ENCODE measurements at regions not wholly inside any gene's neighbourhood (a gene's known extent, or its start where the extent isn't known, plus 50 kb on each side); places are given as distances from the start of the nearest gene placed in this dataset.

DNA sequence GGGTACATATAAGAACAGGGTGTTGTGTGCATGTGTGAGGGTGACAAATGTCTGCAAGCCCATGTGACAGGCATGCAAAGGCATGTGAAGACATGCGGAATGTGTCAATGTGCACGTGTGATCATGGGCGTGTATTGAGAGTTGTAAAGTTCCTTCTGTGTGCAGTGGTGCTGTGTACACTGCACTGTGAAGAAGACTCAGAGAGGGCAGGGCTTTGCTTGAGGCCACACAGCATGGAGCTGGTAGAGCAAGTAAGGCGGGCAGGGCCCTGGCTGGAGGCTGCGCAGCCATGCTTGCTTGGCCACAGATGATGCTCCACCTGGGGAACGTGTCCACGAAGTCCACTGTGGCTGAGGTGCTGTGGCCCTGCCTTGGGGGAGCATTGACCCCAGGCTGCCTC, 66.8 kb downstream of the PTPRS start:
- FAIRE-seq (no peak), DNase-seq (ENCODE audit: low spot score) (no peak), ATAC-seq (no peak)
- Histone ChIP-seq H3K27ac (ENCODE audit: extremely low read length, insufficient read depth, low read length) (no peak overlapping the region), H3K4me3 (replicated peaks in 1 of 3; ENCODE audit: insufficient read depth in 1 of 3, low read depth in 2 of 3, low read length in 3 of 3) (no peak overlapping the region), H3K27me3 (ENCODE audit: control insufficient read depth in 1 of 2, insufficient read depth in 2 of 2, low read length in 2 of 2) (no peaks in the 10 kb centered on the region), H3K79me2 (ENCODE audit: insufficient read depth, low read length) (no peaks in the 10 kb centered on the region), H4K20me1 (ENCODE audit: insufficient read depth, low read length) (no peaks in the 10 kb centered on the region), H3K4me2 (ENCODE audit: low read depth, low read length) (no peak overlapping the region), H3K4me1 (ENCODE audit: insufficient read depth, low read length) (no peaks in the 10 kb centered on the region), H2AFZ (ENCODE audit: low read length) (no peak overlapping the region), H3K9me3 (ENCODE audit: low read length) (no peaks in the 10 kb centered on the region), H3K36me3 (replicated peaks in 1 of 2; ENCODE audit: control insufficient read depth in 1 of 2, insufficient read depth in 2 of 2, low read length in 2 of 2) (peaks cover 17 to 21% of the 10 kb centered on the region in 2 experiments; a peak in 4 of 5 replicates), H3K9ac (ENCODE audit: insufficient read depth, low read depth, low read length) (no peak overlapping the region)
- BruUV-seq (replicated peaks): no TSS peak
- ChIA-PET POLR2A (no interaction called here), CTCF (ENCODE audit: low intra/inter-chr PET ratio, low total read pairs) (no interaction called here)
- 89% methylated on average over 5 of the region's 7 CpGs for WGBS (ENCODE audit: low lambda C conversion rate)
- in situ Hi-C loops (cut with HindIII; ENCODE audit: extremely low pct_ligation_motif_present, low pct_unique_long_range_greater_than_20kb): no loop called here
- intact Hi-C loops (cut with micrococcal nuclease; ENCODE audit: unreplicated experiment): no loop called here
- TF ChIP-seq, protein P1, sequence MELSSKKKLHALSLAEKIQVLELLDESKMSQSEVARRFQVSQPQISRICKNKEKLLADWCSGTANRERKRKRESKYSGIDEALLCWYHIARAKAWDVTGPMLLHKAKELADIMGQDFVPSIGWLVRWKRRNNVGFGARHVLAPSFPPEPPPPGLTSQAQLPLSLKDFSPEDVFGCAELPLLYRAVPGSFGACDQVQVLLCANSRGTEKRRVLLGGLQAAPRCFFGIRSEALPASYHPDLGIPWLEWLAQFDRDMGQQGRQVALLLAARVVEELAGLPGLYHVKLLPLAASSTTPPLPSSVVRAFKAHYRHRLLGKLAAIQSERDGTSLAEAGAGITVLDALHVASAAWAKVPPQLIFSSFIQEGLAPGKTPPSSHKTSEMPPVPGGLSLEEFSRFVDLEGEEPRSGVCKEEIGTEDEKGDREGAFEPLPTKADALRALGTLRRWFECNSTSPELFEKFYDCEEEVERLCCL (CRISPR knock-in tag; IDR thresholded peaks at IDR 0.05; ENCODE audit: borderline replicate concordance): no peak
- TF ChIP-seq ZNF768 (CRISPR knock-in tag; IDR thresholded peaks at IDR 0.05) (peak; percentile 96), RBM39 (IDR thresholded peaks at IDR 0.05; ENCODE audit: low read depth, low read length, poor library complexity, severe bottlenecking) (no peak), NRL (CRISPR knock-in tag; IDR thresholded peaks at IDR 0.05; ENCODE audit: borderline replicate concordance) (no peak), HOXA9 (CRISPR knock-in tag; IDR thresholded peaks at IDR 0.05; ENCODE audit: borderline replicate concordance) (no peak), AGO2 (optimal IDR thresholded peaks at IDR 0.05; ENCODE audit: low read depth, low read length) (no peak), ZNF337 (CRISPR knock-in tag; IDR thresholded peaks at IDR 0.05; ENCODE audit: borderline replicate concordance, low read depth) (no peak), LCORL (IDR thresholded peaks at IDR 0.05) (no peak), LCORL (CRISPR knock-in tag; IDR thresholded peaks at IDR 0.05) (no peak)
- TF ChIP-seq, protein P2, sequence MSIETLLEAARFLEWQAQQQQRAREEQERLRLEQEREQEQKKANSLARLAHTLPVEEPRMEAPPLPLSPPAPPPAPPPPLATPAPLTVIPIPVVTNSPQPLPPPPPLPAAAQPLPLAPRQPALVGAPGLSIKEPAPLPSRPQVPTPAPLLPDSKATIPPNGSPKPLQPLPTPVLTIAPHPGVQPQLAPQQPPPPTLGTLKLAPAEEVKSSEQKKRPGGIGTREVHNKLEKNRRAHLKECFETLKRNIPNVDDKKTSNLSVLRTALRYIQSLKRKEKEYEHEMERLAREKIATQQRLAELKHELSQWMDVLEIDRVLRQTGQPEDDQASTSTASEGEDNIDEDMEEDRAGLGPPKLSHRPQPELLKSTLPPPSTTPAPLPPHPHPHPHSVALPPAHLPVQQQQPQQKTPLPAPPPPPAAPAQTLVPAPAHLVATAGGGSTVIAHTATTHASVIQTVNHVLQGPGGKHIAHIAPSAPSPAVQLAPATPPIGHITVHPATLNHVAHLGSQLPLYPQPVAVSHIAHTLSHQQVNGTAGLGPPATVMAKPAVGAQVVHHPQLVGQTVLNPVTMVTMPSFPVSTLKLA (IDR thresholded peaks at IDR 0.05): peak; percentile 69
- TF ChIP-seq, protein P3, sequence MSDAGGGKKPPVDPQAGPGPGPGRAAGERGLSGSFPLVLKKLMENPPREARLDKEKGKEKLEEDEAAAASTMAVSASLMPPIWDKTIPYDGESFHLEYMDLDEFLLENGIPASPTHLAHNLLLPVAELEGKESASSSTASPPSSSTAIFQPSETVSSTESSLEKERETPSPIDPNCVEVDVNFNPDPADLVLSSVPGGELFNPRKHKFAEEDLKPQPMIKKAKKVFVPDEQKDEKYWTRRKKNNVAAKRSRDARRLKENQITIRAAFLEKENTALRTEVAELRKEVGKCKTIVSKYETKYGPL (CRISPR knock-in tag; IDR thresholded peaks at IDR 0.05): no peak

Measured in HepG2 (cell line).